ENCODE measurements at regions not wholly inside any gene's neighbourhood (a gene's known extent, or its start where the extent isn't known, plus 50 kb on each side); places are given as distances from the start of the nearest gene placed in this dataset.

- Histone ChIP-seq H2AK5ac (ENCODE audit: low read depth, low read length) (no peak overlapping the region), H3K36me3 (replicated peaks in 1 of 2; ENCODE audit: control insufficient read depth in 2 of 2, insufficient read depth in 2 of 2, low read length in 2 of 2) (no peaks in the 10 kb centered on the region), H3K18ac (ENCODE audit: low read length) (no peak overlapping the region), H4K91ac (ENCODE audit: low read depth, low read length, poor library complexity) (no peak overlapping the region), H3K4ac (ENCODE audit: low read length) (no peak overlapping the region), H3K14ac (ENCODE audit: low read length) (no peak overlapping the region), H3K23ac (ENCODE audit: low read depth, low read length, poor library complexity) (no peak overlapping the region), H3K4me1 (ENCODE audit: control insufficient read depth in 2 of 2, insufficient read depth in 1 of 2, low read depth in 1 of 2, low read length in 2 of 2) (peaks cover 0 to 1% of the 10 kb centered on the region in 2 donors), H3K4me2 (ENCODE audit: insufficient read depth, low read length, poor library complexity, severe bottlenecking) (no peak overlapping the region), H3K4me3 (ENCODE audit: low read length in 2 of 2) (no peak overlapping the region), H2AFZ (ENCODE audit: low read length) (no peak overlapping the region), H3K9ac (ENCODE audit: low read depth, low read length, poor library complexity) (no peak overlapping the region), H3K27me3 (ENCODE audit: control insufficient read depth in 3 of 3, insufficient read depth in 3 of 3, low read depth in 1 of 3, low read length in 3 of 3) (no peaks in the 10 kb centered on the region), H4K8ac (ENCODE audit: low read depth, low read length) (no peak overlapping the region), H3K79me1 (ENCODE audit: low read depth, low read length) (no peaks in the 10 kb centered on the region), H3K9me3 (replicated peaks in 1 of 2; ENCODE audit: control insufficient read depth in 2 of 2, insufficient read depth in 1 of 2, low read depth in 1 of 2, low read length in 2 of 2) (no peaks in the 10 kb centered on the region), H2BK15ac (ENCODE audit: low read length) (no peak overlapping the region), H3K27ac (replicated peaks; ENCODE audit: low read length) (no peak overlapping the region), H2BK120ac (ENCODE audit: low read depth, low read length) (no peak overlapping the region), H2BK12ac (ENCODE audit: low read length) (no peak overlapping the region), H2BK5ac (ENCODE audit: low read length) (no peak overlapping the region)
- DNase-seq (ENCODE audit: low spot score) = no peak
- no CpG with 5 or more reads among the region's 1 CpG for WGBS, 2 donors (ENCODE audit: extremely low coverage in 2 of 2, insufficient read length in 2 of 2, insufficient replicate concordance in 1 of 2)
These were observed 204.5 kb downstream of the PLK2 start for GRCh38 chr5:58255386-58255785.

- Histone ChIP-seq H2AK5ac (ENCODE audit: low read depth, low read length) (no peak overlapping the region), H3K4me1 (ENCODE audit: control insufficient read depth in 2 of 2, insufficient read depth in 1 of 2, low read depth in 1 of 2, low read length in 2 of 2) (peaks cover 0 to 2% of the 10 kb centered on the region in 2 donors), H2AFZ (ENCODE audit: low read length) (no peak overlapping the region), H3K36me3 (replicated peaks in 1 of 2; ENCODE audit: control insufficient read depth in 2 of 2, insufficient read depth in 2 of 2, low read length in 2 of 2) (no peaks in the 10 kb centered on the region), H3K79me1 (ENCODE audit: low read depth, low read length) (no peaks in the 10 kb centered on the region), H3K4me2 (ENCODE audit: insufficient read depth, low read length, poor library complexity, severe bottlenecking) (no peak overlapping the region), H3K4me3 (ENCODE audit: low read length in 2 of 2) (no peak overlapping the region), H3K4ac (ENCODE audit: low read length) (no peak overlapping the region), H3K27ac (replicated peaks; ENCODE audit: low read length) (no peak overlapping the region), H3K18ac (ENCODE audit: low read length) (no peak overlapping the region), H3K9me3 (replicated peaks in 1 of 2; ENCODE audit: control insufficient read depth in 2 of 2, insufficient read depth in 1 of 2, low read depth in 1 of 2, low read length in 2 of 2) (no peaks in the 10 kb centered on the region), H2BK120ac (ENCODE audit: low read depth, low read length) (no peak overlapping the region), H3K23ac (ENCODE audit: low read depth, low read length, poor library complexity) (no peak overlapping the region), H3K27me3 (ENCODE audit: control insufficient read depth in 3 of 3, insufficient read depth in 3 of 3, low read depth in 1 of 3, low read length in 3 of 3) (no peaks in the 10 kb centered on the region), H3K14ac (ENCODE audit: low read length) (no peak overlapping the region), H2BK5ac (ENCODE audit: low read length) (no peak overlapping the region), H3K9ac (ENCODE audit: low read depth, low read length, poor library complexity) (no peak overlapping the region), H4K8ac (ENCODE audit: low read depth, low read length) (no peak overlapping the region), H2BK12ac (ENCODE audit: low read length) (no peak overlapping the region), H4K91ac (ENCODE audit: low read depth, low read length, poor library complexity) (no peak overlapping the region), H2BK15ac (ENCODE audit: low read length) (no peak overlapping the region)
- no CpG with 5 or more reads among the region's 1 CpG for WGBS, 2 donors (ENCODE audit: extremely low coverage in 2 of 2, insufficient read length in 2 of 2, insufficient replicate concordance in 1 of 2)
- DNase-seq (ENCODE audit: low spot score) = no peak
These were observed 211.7 kb downstream of the PLK2 start for GRCh38 chr5:58248221-58248620.

GRCh38 chr5:58246461-58246944 lies 213.4 kb downstream of the PLK2 start:
- Histone ChIP-seq H3K4me1 (ENCODE audit: control insufficient read depth in 2 of 2, insufficient read depth in 1 of 2, low read depth in 1 of 2, low read length in 2 of 2) (peaks cover 0 to 5% of the 10 kb centered on the region in 2 donors), H3K36me3 (replicated peaks in 1 of 2; ENCODE audit: control insufficient read depth in 2 of 2, insufficient read depth in 2 of 2, low read length in 2 of 2) (no peaks in the 10 kb centered on the region), H4K8ac (ENCODE audit: low read depth, low read length) (no peak overlapping the region), H2BK120ac (ENCODE audit: low read depth, low read length) (no peak overlapping the region), H3K27ac (replicated peaks; ENCODE audit: low read length) (no peak overlapping the region), H2BK5ac (ENCODE audit: low read length) (no peak overlapping the region), H3K4ac (ENCODE audit: low read length) (no peak overlapping the region), H3K4me2 (ENCODE audit: insufficient read depth, low read length, poor library complexity, severe bottlenecking) (no peak overlapping the region), H2AK5ac (ENCODE audit: low read depth, low read length) (no peak overlapping the region), H4K91ac (ENCODE audit: low read depth, low read length, poor library complexity) (no peak overlapping the region), H3K14ac (ENCODE audit: low read length) (no peak overlapping the region), H3K9ac (ENCODE audit: low read depth, low read length, poor library complexity) (no peak overlapping the region), H3K79me1 (ENCODE audit: low read depth, low read length) (no peaks in the 10 kb centered on the region), H3K9me3 (replicated peaks in 1 of 2; ENCODE audit: control insufficient read depth in 2 of 2, insufficient read depth in 1 of 2, low read depth in 1 of 2, low read length in 2 of 2) (no peaks in the 10 kb centered on the region), H3K18ac (ENCODE audit: low read length) (no peak overlapping the region), H3K27me3 (ENCODE audit: control insufficient read depth in 3 of 3, insufficient read depth in 3 of 3, low read depth in 1 of 3, low read length in 3 of 3) (no peaks in the 10 kb centered on the region), H3K4me3 (ENCODE audit: low read length in 2 of 2) (no peak overlapping the region), H2BK12ac (ENCODE audit: low read length) (no peak overlapping the region), H2AFZ (ENCODE audit: low read length) (peak overlapping the region; percentile 65), H3K23ac (ENCODE audit: low read depth, low read length, poor library complexity) (no peak overlapping the region), H2BK15ac (ENCODE audit: low read length) (no peak overlapping the region)
- no peak for DNase-seq (ENCODE audit: low spot score)
- WGBS, 2 donors (ENCODE audit: extremely low coverage in 2 of 2, insufficient read length in 2 of 2, insufficient replicate concordance in 1 of 2) = no CpG with 5 or more reads among the region's 3 CpGs

DNA sequence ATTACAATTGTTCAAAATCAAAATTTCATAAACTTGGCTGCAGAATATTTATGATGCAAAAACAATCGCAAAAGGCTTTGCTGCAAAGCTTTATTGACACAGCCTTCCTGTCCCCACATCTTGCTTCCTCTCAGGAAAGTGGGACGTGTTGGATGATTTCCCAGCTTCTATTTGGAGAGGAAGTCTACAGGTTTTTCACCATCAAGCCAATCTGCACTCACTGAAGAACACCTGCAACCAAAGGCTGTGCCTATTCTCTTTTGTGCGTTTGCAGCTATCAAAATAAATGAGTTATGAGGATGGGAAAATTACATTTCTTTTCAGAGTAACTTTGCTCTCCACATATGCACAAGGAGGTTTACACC lies 214.4 kb downstream of the PLK2 start:
- Histone ChIP-seq H2BK15ac (ENCODE audit: low read length) (no peak overlapping the region), H3K4me1 (ENCODE audit: control insufficient read depth in 2 of 2, insufficient read depth in 1 of 2, low read depth in 1 of 2, low read length in 2 of 2) (peaks cover 0 to 9% of the 10 kb centered on the region in 2 donors), H2BK120ac (ENCODE audit: low read depth, low read length) (no peak overlapping the region), H2AK5ac (ENCODE audit: low read depth, low read length) (no peak overlapping the region), H3K4me3 (ENCODE audit: low read length in 2 of 2) (no peak overlapping the region), H4K91ac (ENCODE audit: low read depth, low read length, poor library complexity) (no peak overlapping the region), H2AFZ (ENCODE audit: low read length) (no peak overlapping the region), H3K79me1 (ENCODE audit: low read depth, low read length) (no peaks in the 10 kb centered on the region), H3K36me3 (replicated peaks in 1 of 2; ENCODE audit: control insufficient read depth in 2 of 2, insufficient read depth in 2 of 2, low read length in 2 of 2) (no peaks in the 10 kb centered on the region), H3K9ac (ENCODE audit: low read depth, low read length, poor library complexity) (no peak overlapping the region), H2BK5ac (ENCODE audit: low read length) (no peak overlapping the region), H4K8ac (ENCODE audit: low read depth, low read length) (no peak overlapping the region), H3K14ac (ENCODE audit: low read length) (no peak overlapping the region), H2BK12ac (ENCODE audit: low read length) (no peak overlapping the region), H3K4ac (ENCODE audit: low read length) (no peak overlapping the region), H3K27ac (replicated peaks; ENCODE audit: low read length) (no peak overlapping the region), H3K27me3 (ENCODE audit: control insufficient read depth in 3 of 3, insufficient read depth in 3 of 3, low read depth in 1 of 3, low read length in 3 of 3) (no peaks in the 10 kb centered on the region), H3K9me3 (replicated peaks in 1 of 2; ENCODE audit: control insufficient read depth in 2 of 2, insufficient read depth in 1 of 2, low read depth in 1 of 2, low read length in 2 of 2) (no peaks in the 10 kb centered on the region), H3K23ac (ENCODE audit: low read depth, low read length, poor library complexity) (no peak overlapping the region), H3K4me2 (ENCODE audit: insufficient read depth, low read length, poor library complexity, severe bottlenecking) (no peak overlapping the region), H3K18ac (ENCODE audit: low read length) (no peak overlapping the region)
- DNase-seq (ENCODE audit: low spot score) = no peak
- no CpG with 5 or more reads among the region's 3 CpGs for WGBS, 2 donors (ENCODE audit: extremely low coverage in 2 of 2, insufficient read length in 2 of 2, insufficient replicate concordance in 1 of 2)

Data from neuronal stem cell (in vitro differentiated cells).